ENCODE measurements at regions not wholly inside any gene's neighbourhood (a gene's known extent, or its start where the extent isn't known, plus 50 kb on each side); places are given as distances from the start of the nearest gene placed in this dataset.
A peak's percentile ranks its signal among the peaks of the same experiment; 100 is the strongest.
"Not testable (repeated sequence)": the region's sequence is repeated elsewhere in the genome, so short reads cannot be mapped to it uniquely, and the experiment has no call there.

GRCh38 chr4:112775801-112776200 lies 138.9 kb downstream of the LARP7 start:
- DNase-seq (ENCODE audit: low spot score), result no peak

- DNase-seq (ENCODE audit: low spot score), result no peak
These were observed 139.6 kb downstream of the LARP7 start for GRCh38 chr4:112776535-112776934.

GRCh38 chr4:112778520-112778919 lies 141.6 kb downstream of the LARP7 start:
- no peak for DNase-seq (ENCODE audit: low spot score)

GRCh38 chr4:112793033-112793432 lies 156.1 kb downstream of the LARP7 start:
- DNase-seq (ENCODE audit: low spot score), result no peak

- no peak for DNase-seq (ENCODE audit: low spot score)
These were observed 163.1 kb downstream of the LARP7 start for GRCh38 chr4:112800001-112800400.

GRCh38 chr4:112801341-112801740 lies 164.4 kb downstream of the LARP7 start:
- no peak for DNase-seq (ENCODE audit: low spot score)

- no peak for DNase-seq (ENCODE audit: low spot score)
These were observed 165.8 kb downstream of the LARP7 start for GRCh38 chr4:112802780-112803179.

GRCh38 chr4:112807083-112807482 lies 170.1 kb downstream of the LARP7 start:
- DNase-seq (ENCODE audit: low spot score), result no peak

GRCh38 chr4:112808001-112808400 lies 171.1 kb downstream of the LARP7 start:
- DNase-seq (ENCODE audit: low spot score), result no peak

GRCh38 chr4:112813790-112814189 lies 176.8 kb downstream of the LARP7 start:
- DNase-seq (ENCODE audit: low spot score), result no peak

GRCh38 chr4:112817933-112818593 lies 181.1 kb downstream of the LARP7 start:
- peak; percentile 75 for DNase-seq (ENCODE audit: low spot score)

- peak; percentile 6 for DNase-seq (ENCODE audit: low spot score)
These were observed 181.6 kb downstream of the LARP7 start for GRCh38 chr4:112818594-112818965.

GRCh38 chr4:112819729-112820128 lies 182.8 kb downstream of the LARP7 start:
- DNase-seq (ENCODE audit: low spot score), result no peak

- DNase-seq (ENCODE audit: low spot score), result no peak
These were observed 186.2 kb downstream of the LARP7 start for GRCh38 chr4:112823156-112823555.

- DNase-seq (ENCODE audit: low spot score), result no peak
These were observed 186.7 kb downstream of the LARP7 start for GRCh38 chr4:112823606-112824005.

- no peak for DNase-seq (ENCODE audit: low spot score)
These were observed 193.9 kb downstream of the LARP7 start for GRCh38 chr4:112830753-112831386.

- DNase-seq (ENCODE audit: low spot score), result no peak
These were observed 195.6 kb downstream of the LARP7 start for GRCh38 chr4:112832493-112832892.

GRCh38 chr4:112836895-112837294 lies 200.0 kb downstream of the LARP7 start:
- no peak for DNase-seq (ENCODE audit: low spot score)

- not testable (repeated sequence) for DNase-seq (ENCODE audit: low spot score)
These were observed 201.1 kb downstream of the LARP7 start for GRCh38 chr4:112838015-112838414.

- no peak for DNase-seq (ENCODE audit: low spot score)
These were observed 203.1 kb downstream of the LARP7 start for GRCh38 chr4:112840061-112840460.

GRCh38 chr4:112840619-112841018 lies 203.7 kb downstream of the LARP7 start:
- DNase-seq (ENCODE audit: low spot score), result no peak

- no peak for DNase-seq (ENCODE audit: low spot score)
These were observed 205.6 kb downstream of the LARP7 start for GRCh38 chr4:112842513-112842912.

GRCh38 chr4:112845386-112845785 lies 204.1 kb upstream of the ANK2 start:
- no peak for DNase-seq (ENCODE audit: low spot score)

GRCh38 chr4:112847045-112847444 lies 202.4 kb upstream of the ANK2 start:
- DNase-seq (ENCODE audit: low spot score), result no peak
